ENCODE measurements at regions not wholly inside any gene's neighbourhood (a gene's known extent, or its start where the extent isn't known, plus 50 kb on each side); places are given as distances from the start of the nearest gene placed in this dataset.

GRCh38 chr6:67160820-67161219 is 1453.8 kb upstream of the EYS start:
- no peak for TF ChIP-seq CTCF (IDR thresholded peaks at IDR 0.05; ENCODE audit: insufficient read depth, low read depth, low read length, missing control alignments)
- no peak overlapping the region for H3K4me3 ChIP-seq (ENCODE audit: low read length)
- no peak for DNase-seq (ENCODE audit: low read depth)

GRCh38 chr6:67141005-67141404 is 1434.0 kb upstream of the EYS start:
- no peak for DNase-seq (ENCODE audit: low read depth)
- TF ChIP-seq CTCF (IDR thresholded peaks at IDR 0.05; ENCODE audit: insufficient read depth, low read depth, low read length, missing control alignments) = no peak
- H3K4me3 ChIP-seq (ENCODE audit: low read length) = no peak overlapping the region

GRCh38 chr6:67133973-67134372 is 1426.9 kb upstream of the EYS start:
- no peak for DNase-seq (ENCODE audit: low read depth)
- TF ChIP-seq CTCF (IDR thresholded peaks at IDR 0.05; ENCODE audit: insufficient read depth, low read depth, low read length, missing control alignments) = no peak
- no peak overlapping the region for H3K4me3 ChIP-seq (ENCODE audit: low read length)

- TF ChIP-seq CTCF (IDR thresholded peaks at IDR 0.05; ENCODE audit: insufficient read depth, low read depth, low read length, missing control alignments) = no peak
- H3K4me3 ChIP-seq (ENCODE audit: low read length) = no peak overlapping the region
- peak; percentile 2 for DNase-seq (ENCODE audit: low read depth)
Measured at GRCh38 chr6:67131827-67132226, 1424.8 kb upstream of the EYS start.

GRCh38 chr6:67129780-67130179 is 1422.8 kb upstream of the EYS start:
- no peak overlapping the region for H3K4me3 ChIP-seq (ENCODE audit: low read length)
- no peak for TF ChIP-seq CTCF (IDR thresholded peaks at IDR 0.05; ENCODE audit: insufficient read depth, low read depth, low read length, missing control alignments)
- no peak for DNase-seq (ENCODE audit: low read depth)

GRCh38 chr6:67127041-67127440 is 1420.0 kb upstream of the EYS start:
- DNase-seq (ENCODE audit: low read depth) = no peak
- no peak for TF ChIP-seq CTCF (IDR thresholded peaks at IDR 0.05; ENCODE audit: insufficient read depth, low read depth, low read length, missing control alignments)
- no peak overlapping the region for H3K4me3 ChIP-seq (ENCODE audit: low read length)

GRCh38 chr6:67121115-67121514 is 1414.1 kb upstream of the EYS start:
- no peak for TF ChIP-seq CTCF (IDR thresholded peaks at IDR 0.05; ENCODE audit: insufficient read depth, low read depth, low read length, missing control alignments)
- no peak overlapping the region for H3K4me3 ChIP-seq (ENCODE audit: low read length)
- DNase-seq (ENCODE audit: low read depth) = no peak
